C4-2B (cell line): ENCODE measurements at regions not wholly inside any gene's neighbourhood (a gene's known extent, or its start where the extent isn't known, plus 50 kb on each side); places are given as distances from the start of the nearest gene placed in this dataset.

Source experiments
- CTCF ChIP-seq: fragments of 450-650 bp; conservative IDR thresholded peaks from 2 replicates; pipeline ENCODE4 v1.5.1; 2017; ENCODE audit warnings: mild to moderate bottlenecking
- ZFX ChIP-seq: fragments of 450-650 bp; IDR thresholded peaks from 2 replicates; pipeline ENCODE4 v1.6.1; 2017

- TF ChIP-seq CTCF (peak; percentile 81), ZFX (no peak)
Measured at GRCh38 chr13:60654415-60654814, 257.4 kb downstream of the TDRD3 start.
